B cell (primary cell): ENCODE measurements at regions not wholly inside any gene's neighbourhood (a gene's known extent, or its start where the extent isn't known, plus 50 kb on each side); places are given as distances from the start of the nearest gene placed in this dataset.

ENCODE experiments used
- ATAC-seq: fragments of 200-7000 bp; cut with Tn5 transposase; one replicate; pipeline ENCODE4 v1.10.0; 2021; ENCODE audit warnings: low read depth, mild to moderate bottlenecking, moderate number of reproducible peaks, moderate library complexity
- CTCF ChIA-PET: fragments of 350-600 bp; sonication (Branson Sonifier 250); formaldehyde crosslinking; loops from one replicate; lab custom pipeline; 2021; ENCODE audit warnings: antibody characterized with exemption, inconsistent platforms; lab: Charles Lee
- POLR2A ChIA-PET: fragments of 350-600 bp; sonication (Branson Sonifier 250); formaldehyde crosslinking; loops from one replicate; lab custom pipeline; 2021; ENCODE audit warnings: antibody characterized with exemption; lab: Charles Lee
- DNase-seq: peaks from one replicate; pipeline ENCODE4 v3.0.0; 2013
- H2AFZ ChIP-seq: 2 replicates; pipeline ENCODE4 v1.6.1; 2012; ENCODE audit warnings: mild to moderate bottlenecking, low read depth, low read length; ENCODE audit not compliant: insufficient read depth, poor library complexity, severe bottlenecking
- H3K27ac ChIP-seq, 2 donors: 1 replicate in 1 of 2; 2 replicates in 1 of 2; pipeline ENCODE4 v1.5.1; 2012 to 2013; ENCODE audit warnings: low read length in 2 of 2, mild to moderate bottlenecking in 2 of 2, moderate library complexity in 1 of 2
- H3K27me3 ChIP-seq, 4 experiments: fragments of 200-600 bp in 1 of 4; sonication (generic) in 1 of 4; replicated peaks in 1 of 4; 1 replicate in 2 of 4; 2 replicates in 2 of 4; pipeline versions ENCODE4 v1.6.1 to v1.7.0; 2013 to 2016; ENCODE audit warnings: low read length in 3 of 4, mild to moderate bottlenecking in 2 of 4, mixed read lengths in 1 of 4, moderate library complexity in 1 of 4; ENCODE audit not compliant: insufficient read depth in 4 of 4, control insufficient read depth in 3 of 4; ENCODE audit errors: control extremely low read depth in 1 of 4
- H3K36me3 ChIP-seq, 2 experiments: replicated peaks in 1 of 2; 1 replicate in 1 of 2; 2 replicates in 1 of 2; pipeline versions ENCODE4 v1.6.1 to v1.7.1; 2013; ENCODE audit warnings: low read length in 1 of 2; ENCODE audit not compliant: insufficient read depth in 2 of 2, control insufficient read depth in 1 of 2; ENCODE audit errors: control extremely low read depth in 1 of 2, extremely low read depth in 1 of 2
- H3K4me1 ChIP-seq, 2 donors: fragments of 200-600 bp in 1 of 2; sonication (generic) in 1 of 2; 1 replicate in 1 of 2; 2 replicates in 1 of 2; pipeline versions ENCODE4 v1.5.1 to v1.6.1; 2013 to 2017; ENCODE audit warnings: low read length in 2 of 2; ENCODE audit not compliant: control insufficient read depth in 2 of 2, insufficient read depth in 2 of 2
- H3K4me2 ChIP-seq: replicated peaks from 2 replicates; pipeline ENCODE3; 2012; ENCODE audit warnings: mild to moderate bottlenecking, low read depth, low read length; ENCODE audit not compliant: poor library complexity, severe bottlenecking
- H3K4me3 ChIP-seq, 5 experiments: fragments of 200-600 bp in 1 of 5; sonication (generic) in 1 of 5; 1 replicate in 3 of 5; 2 replicates in 2 of 5; pipeline versions ENCODE4 v1.5.1 to v1.7.0; 2011 to 2016; ENCODE audit warnings: low read length in 4 of 5, mild to moderate bottlenecking in 4 of 5, low read depth in 2 of 5, control low read depth in 1 of 5, moderate library complexity in 1 of 5; ENCODE audit not compliant: insufficient read depth in 1 of 5; ENCODE audit errors: control extremely low read depth in 1 of 5, extremely low read depth in 1 of 5
- H3K79me2 ChIP-seq: fragments of 200-600 bp; sonication (generic); one replicate; pipeline ENCODE4 v1.6.0; 2016; ENCODE audit warnings: low read length; ENCODE audit not compliant: control insufficient read depth, insufficient read depth
- H3K9ac ChIP-seq: fragments of 200-600 bp; sonication (generic); 2 replicates; pipeline ENCODE4 v1.6.1; 2017; ENCODE audit warnings: mild to moderate bottlenecking, low read length, moderate library complexity
- H3K9me3 ChIP-seq, 3 donors: one replicate each; pipeline versions ENCODE4 v1.6.1 to v1.7.1; 2013; ENCODE audit warnings: low read length in 2 of 3; ENCODE audit not compliant: control insufficient read depth in 2 of 3, insufficient read depth in 1 of 3; ENCODE audit errors: control extremely low read depth in 1 of 3
- H4K20me1 ChIP-seq: 2 replicates; pipeline ENCODE4 v1.6.0; 2012; ENCODE audit warnings: mild to moderate bottlenecking, low read length; ENCODE audit not compliant: insufficient read depth, control insufficient read depth, poor library complexity, severe bottlenecking
- H3K27ac Mint-ChIP-seq: one replicate; pipeline ENCODE4 v1.8.0; 2021; ENCODE audit warnings: mixed read lengths
- H3K27me3 Mint-ChIP-seq: one replicate; pipeline ENCODE4 v1.8.0; 2021; ENCODE audit warnings: mixed read lengths
- H3K4me1 Mint-ChIP-seq: one replicate; pipeline ENCODE4 v1.8.0; 2021; ENCODE audit warnings: mixed read lengths
- H3K4me3 Mint-ChIP-seq: one replicate; pipeline ENCODE4 v1.8.0; 2021; ENCODE audit warnings: mixed read lengths
- H3K9me3 Mint-ChIP-seq: one replicate; pipeline ENCODE4 v1.8.0; 2022; ENCODE audit warnings: mixed read lengths; ENCODE audit not compliant: insufficient read depth
- CTCF ChIP-seq: fragments of 200-600 bp; IDR thresholded peaks from one replicate; pipeline ENCODE4 v1.8.0; 2022; ENCODE audit warnings: antibody characterized with exemption, mild to moderate bottlenecking
- EZH2 ChIP-seq: IDR thresholded peaks from 2 replicates; pipeline ENCODE4 v1.6.1; 2012; ENCODE audit warnings: borderline replicate concordance, low read depth, mild to moderate bottlenecking, moderate library complexity, low read length; ENCODE audit not compliant: insufficient read depth, poor library complexity, severe bottlenecking
- WGBS: methylation state at CpG from one replicate; pipeline ENCODE4 v1.1.5; 2013; ENCODE audit warnings: missing lambda C conversion rate; ENCODE audit not compliant: insufficient coverage; 5-methylcytosine and 5-hydroxymethylcytosine counted together
- intact Hi-C: fragments of 100-400 bp; cut with micrococcal nuclease; formaldehyde crosslinking; loops from one replicate; pipeline ENCODE4 v1.10.0; 2022

GRCh38 chr10:44280226-44281014 lies 104.5 kb downstream of the CXCL12 start:
- no peak overlapping the region for H3K27ac ChIP-seq

More at GRCh38 chr10:44280226-44281014, 104.5 kb downstream of the CXCL12 start:
- Histone ChIP-seq H3K4me1 (no peaks in the 10 kb centered on the region), H3K9ac (no peak overlapping the region), H3K36me3 (no peaks in the 10 kb centered on the region), H3K4me3 (no peak overlapping the region), H2AFZ (no peak overlapping the region), H4K20me1 (no peaks in the 10 kb centered on the region), H3K9me3 (peaks cover 0 to 6% (median 0%) of the 10 kb centered on the region in 3 donors), H3K27me3 (no peaks in the 10 kb centered on the region), H3K79me2 (no peaks in the 10 kb centered on the region), H3K4me2 (no peak overlapping the region)
- ChIA-PET POLR2A (no interaction called here), CTCF (no interaction called here)
- Mint-ChIP-seq H3K27me3 (no peaks in the 10 kb centered on the region), H3K27ac (no peak overlapping the region), H3K4me1 (no peaks in the 10 kb centered on the region), H3K4me3 (no peak overlapping the region), H3K9me3 (no peaks in the 10 kb centered on the region)
- DNase-seq (no peak), ATAC-seq (no peak)
- TF ChIP-seq CTCF (no peak), EZH2 (no peak)
- intact Hi-C loops: no loop called here
- WGBS: 100% methylated on average over 1 of the region's 5 CpGs
